Stimulated activated CD8-positive, alpha-beta memory T cell treated with anti-CD3 and anti-CD28 coated beads, Interleukin-15, amount 100 ng/mL, for 48 hours (primary cell): ENCODE measurements at regions not wholly inside any gene's neighbourhood (a gene's known extent, or its start where the extent isn't known, plus 50 kb on each side); places are given as distances from the start of the nearest gene placed in this dataset.

ENCODE experiments used
- DNase-seq, 2 donors: peaks; one replicate each; pipeline ENCODE4 v3.0.0-alpha.2; 2020; ENCODE audit warnings: low read depth in 2 of 2

GRCh38 chr13:22001336-22001735 lies 330.5 kb downstream of the FGF9 start:
- no peak for DNase-seq

GRCh38 chr13:22002893-22003292 lies 332.0 kb downstream of the FGF9 start:
- no peak for DNase-seq

- DNase-seq = no peak
These were observed 338.6 kb downstream of the FGF9 start for GRCh38 chr13:22009500-22009899.

- DNase-seq = no peak
These were observed 339.1 kb downstream of the FGF9 start for GRCh38 chr13:22009937-22010336.

GRCh38 chr13:22012686-22013085 lies 341.8 kb downstream of the FGF9 start:
- no peak for DNase-seq

- DNase-seq = no peak
These were observed 343.6 kb downstream of the FGF9 start for GRCh38 chr13:22014469-22014868.

- DNase-seq = no peak
These were observed 346.4 kb downstream of the FGF9 start for GRCh38 chr13:22017226-22017625.

- no peak for DNase-seq
These were observed 347.4 kb downstream of the FGF9 start for GRCh38 chr13:22018076-22018835.

- DNase-seq = no peak
These were observed 347.9 kb downstream of the FGF9 start for GRCh38 chr13:22018836-22019210.

GRCh38 chr13:22024381-22024994 lies 353.6 kb downstream of the FGF9 start:
- no peak for DNase-seq

GRCh38 chr13:22027566-22027965 lies 356.7 kb downstream of the FGF9 start:
- no peak for DNase-seq

- no peak for DNase-seq
These were observed 358.0 kb downstream of the FGF9 start for GRCh38 chr13:22028831-22029230.

GRCh38 chr13:22030321-22030720 lies 359.4 kb downstream of the FGF9 start:
- DNase-seq = no peak

GRCh38 chr13:22031702-22032286 lies 360.9 kb downstream of the FGF9 start:
- no peak for DNase-seq

- DNase-seq = no peak
These were observed 362.0 kb downstream of the FGF9 start for GRCh38 chr13:22032905-22033304.

- no peak for DNase-seq
These were observed 369.1 kb downstream of the FGF9 start for GRCh38 chr13:22039961-22040360.

- DNase-seq = no peak
These were observed 370.0 kb downstream of the FGF9 start for GRCh38 chr13:22040810-22041364.

- no peak for DNase-seq
These were observed 370.9 kb downstream of the FGF9 start for GRCh38 chr13:22041741-22042140.

- DNase-seq = no peak
These were observed 376.4 kb downstream of the FGF9 start for GRCh38 chr13:22047082-22047784.

- DNase-seq = no peak
These were observed 376.9 kb downstream of the FGF9 start for GRCh38 chr13:22047785-22048104.

GRCh38 chr13:22049384-22049783 lies 378.5 kb downstream of the FGF9 start:
- DNase-seq = no peak

- no peak for DNase-seq
These were observed 380.2 kb downstream of the FGF9 start for GRCh38 chr13:22050951-22051563.
